Left forelimb (tissue), 1 donor: ENCODE measurements at regions not wholly inside any gene's neighbourhood (a gene's known extent, or its start where the extent isn't known, plus 50 kb on each side); places are given as distances from the start of the nearest gene placed in this dataset.

Source experiments
- DNase-seq: peaks from one replicate; pipeline ENCODE4 v3.0.0-alpha.2; 2018; ENCODE audit warnings: low spot score

DNA sequence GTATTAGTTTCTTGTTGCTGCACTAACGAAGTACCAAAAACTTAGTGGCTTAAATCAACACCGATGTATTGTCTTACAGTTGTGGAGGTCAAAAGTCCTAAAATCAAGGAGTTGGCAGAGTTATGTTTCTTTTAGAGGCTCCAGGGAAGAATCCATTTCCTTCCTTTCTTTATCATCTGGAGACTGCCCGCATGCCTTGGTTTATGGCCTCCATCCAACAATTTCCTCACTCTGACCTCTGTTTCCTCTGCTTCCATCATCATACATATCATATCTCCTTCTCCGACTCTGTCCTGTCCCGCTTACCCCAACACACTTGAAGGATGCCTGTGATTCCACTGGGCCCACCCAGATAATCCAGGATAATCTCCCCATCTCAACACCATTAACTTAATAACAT lies 627.8 kb downstream of the KCNJ2 start:
- DNase-seq, result no peak

DNA sequence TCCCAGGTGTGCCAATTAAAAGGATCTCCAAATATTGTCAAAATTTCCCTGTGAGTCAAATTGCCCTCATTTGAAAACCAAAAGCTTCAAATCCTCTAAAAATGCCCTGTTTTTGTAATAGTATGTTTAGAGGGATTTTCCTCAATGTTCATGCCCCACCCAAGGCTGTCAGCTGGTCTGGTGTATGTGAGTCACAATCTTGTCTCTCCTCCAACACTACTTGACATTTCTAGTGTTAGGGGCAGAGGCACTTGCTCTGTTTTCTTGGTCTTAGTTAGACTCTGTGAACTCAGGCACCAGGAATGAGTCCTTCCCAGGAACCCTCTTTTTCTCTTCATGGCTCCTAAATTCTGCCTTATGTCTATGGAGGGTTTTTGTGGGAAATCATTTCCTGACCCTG lies 634.8 kb downstream of the KCNJ2 start:
- DNase-seq, result no peak

DNA sequence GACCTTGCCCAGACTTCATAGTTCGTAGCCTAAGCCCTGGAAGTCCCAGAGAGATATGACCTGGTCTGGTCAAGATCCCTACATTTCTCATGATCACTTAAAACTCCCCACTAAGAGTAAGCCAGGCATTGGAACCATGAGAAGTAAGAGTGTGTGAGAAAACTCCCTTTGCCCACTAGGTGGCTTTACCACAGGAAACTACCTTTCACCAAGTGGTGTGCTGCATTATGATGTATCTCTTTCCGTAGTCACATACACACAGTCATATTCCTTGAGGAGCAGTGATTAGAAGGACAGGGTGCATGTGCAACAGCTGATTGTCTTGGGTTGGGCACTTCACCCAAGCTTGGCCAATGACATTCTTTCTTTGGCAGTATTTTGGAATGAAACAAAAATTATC lies 639.3 kb downstream of the KCNJ2 start:
- no peak for DNase-seq

DNA sequence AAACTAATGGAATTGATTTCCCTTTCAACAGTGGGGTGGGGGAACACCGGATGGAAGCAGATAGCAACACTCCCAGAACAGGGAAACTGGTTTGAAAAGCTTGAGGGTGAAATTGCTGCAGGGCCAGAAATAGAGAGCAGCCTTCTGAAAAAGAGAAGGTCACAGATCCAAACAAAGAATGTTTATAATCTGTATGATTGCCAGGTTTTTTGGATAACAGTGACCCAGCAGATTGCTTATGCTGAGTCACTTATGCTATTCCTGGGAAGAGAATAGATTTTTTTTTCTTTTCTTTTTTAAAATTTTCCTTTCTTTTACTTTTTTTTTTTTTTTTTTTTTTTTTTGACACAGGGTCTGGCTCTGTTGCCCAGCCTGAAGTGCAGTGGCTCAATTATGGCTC lies 641.3 kb downstream of the KCNJ2 start:
- DNase-seq, result no peak

DNA sequence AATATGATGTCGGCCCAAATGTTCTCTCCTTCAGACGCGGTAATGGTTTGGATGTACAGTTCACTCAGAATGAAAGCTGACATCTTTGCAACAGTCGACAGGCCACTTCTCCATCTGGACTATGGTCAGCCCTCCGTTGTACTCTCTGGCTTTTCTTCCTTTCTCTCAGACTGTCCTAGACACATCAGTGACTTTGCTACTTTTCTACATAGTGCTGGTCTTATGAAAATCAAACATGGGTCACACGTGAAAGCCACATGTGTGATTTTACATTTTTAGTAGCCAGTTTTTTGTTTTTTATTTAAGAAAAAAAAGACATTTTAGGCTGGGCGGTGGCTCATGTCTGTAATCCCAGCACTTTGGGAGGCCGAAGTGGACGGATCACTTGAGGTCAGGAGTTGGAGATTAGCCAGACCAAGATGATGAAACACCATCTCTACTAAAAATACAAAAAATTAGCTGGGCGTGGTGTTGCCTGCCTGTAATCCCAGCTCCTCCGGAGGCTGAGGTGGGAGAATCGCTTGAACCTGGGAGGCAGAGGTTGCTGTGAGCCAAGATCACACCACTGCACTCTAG lies 644.1 kb downstream of the KCNJ2 start:
- no peak for DNase-seq

DNA sequence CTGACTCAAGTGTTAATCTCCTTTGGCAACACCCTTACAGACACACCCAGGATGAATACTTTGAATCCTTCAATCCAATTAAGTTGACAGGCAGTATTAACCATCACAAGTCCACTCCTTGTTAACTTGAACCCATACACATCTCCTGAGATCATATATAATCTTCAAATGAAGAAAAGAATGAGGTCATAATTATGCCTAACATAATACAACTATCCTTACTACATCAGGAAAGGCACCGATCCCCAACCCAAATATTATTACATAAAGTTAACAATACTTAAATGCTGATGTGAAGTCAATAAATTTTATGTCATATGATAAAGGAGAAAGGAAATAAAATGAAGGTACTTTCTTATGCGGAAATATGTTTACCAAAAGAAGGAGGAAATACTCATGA lies 649.9 kb downstream of the KCNJ2 start:
- no peak for DNase-seq

DNA sequence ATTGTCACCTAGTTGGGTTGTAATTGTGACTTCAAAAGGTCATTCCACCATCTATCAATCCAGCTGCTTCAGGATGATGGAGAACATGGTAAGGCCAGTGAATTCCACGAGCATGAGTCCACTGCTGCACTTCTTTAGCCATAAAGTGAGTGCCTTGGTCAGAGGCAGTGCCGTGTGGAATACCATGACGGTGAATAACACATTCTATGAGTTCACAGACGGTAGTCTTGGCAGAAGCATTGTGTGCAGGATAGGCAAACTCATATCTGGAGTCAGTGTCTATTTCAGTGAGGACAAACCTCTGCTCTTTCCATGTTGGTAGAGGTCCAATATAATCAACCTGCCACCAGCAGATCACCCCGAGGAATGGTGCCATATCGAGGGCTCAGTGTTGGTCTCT lies 650.9 kb downstream of the KCNJ2 start:
- DNase-seq, result no peak

DNA sequence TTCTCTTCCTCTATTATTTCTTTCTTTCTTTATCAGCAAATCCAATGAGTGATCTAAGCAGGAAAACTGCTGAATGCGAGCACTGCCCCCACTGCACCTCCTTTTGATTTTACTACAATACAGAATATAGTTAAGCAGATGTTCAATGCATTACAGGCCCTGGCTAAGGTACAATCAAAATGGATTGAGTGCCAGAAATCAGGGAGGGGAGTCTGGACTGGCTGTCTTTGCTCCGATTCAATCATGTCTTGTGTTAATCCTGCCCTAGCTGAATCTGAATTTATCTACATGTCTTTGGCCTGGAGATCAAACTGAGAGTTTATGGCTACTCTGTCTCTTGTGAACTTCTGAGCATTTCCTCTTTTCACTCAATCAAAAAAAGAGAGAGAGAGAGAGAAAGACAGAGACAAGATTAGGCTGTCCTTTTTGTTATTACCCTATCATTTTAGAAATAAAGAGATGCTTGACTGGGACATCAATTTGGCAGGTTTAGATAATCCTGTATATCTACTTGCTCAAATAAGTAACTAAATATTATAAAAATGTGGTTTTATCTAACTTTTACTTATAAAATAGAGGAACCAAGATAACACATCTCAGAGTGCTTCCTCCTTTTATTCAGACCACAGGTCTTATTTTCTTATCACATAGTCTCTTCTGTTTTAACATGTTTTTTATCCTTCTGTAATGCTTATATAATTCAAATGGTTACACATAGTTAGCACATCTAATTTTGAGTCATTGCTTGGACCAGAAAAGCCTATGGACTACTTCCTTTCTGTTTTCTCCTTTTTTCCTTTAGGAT lies 656.2 kb downstream of the KCNJ2 start:
- no peak for DNase-seq

DNA sequence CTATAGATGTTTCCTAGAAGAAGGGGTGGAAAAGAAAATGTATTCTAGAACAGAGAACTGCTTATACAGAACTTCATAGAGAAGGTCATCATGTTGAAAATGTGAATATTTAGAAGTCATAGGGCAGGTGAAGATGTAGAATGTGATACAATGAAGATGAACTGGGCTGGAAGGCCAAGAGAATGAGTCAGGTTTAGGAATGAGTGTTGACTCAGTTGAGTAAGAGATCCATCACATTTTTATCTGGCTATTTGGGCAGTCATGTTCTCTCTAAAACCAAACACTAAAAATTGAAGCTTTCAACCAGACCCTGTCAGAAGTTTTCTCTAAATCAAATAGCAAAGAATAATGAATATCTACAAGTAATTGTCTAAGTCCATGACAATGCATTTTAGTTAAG lies 660.5 kb downstream of the KCNJ2 start:
- no peak for DNase-seq

DNA sequence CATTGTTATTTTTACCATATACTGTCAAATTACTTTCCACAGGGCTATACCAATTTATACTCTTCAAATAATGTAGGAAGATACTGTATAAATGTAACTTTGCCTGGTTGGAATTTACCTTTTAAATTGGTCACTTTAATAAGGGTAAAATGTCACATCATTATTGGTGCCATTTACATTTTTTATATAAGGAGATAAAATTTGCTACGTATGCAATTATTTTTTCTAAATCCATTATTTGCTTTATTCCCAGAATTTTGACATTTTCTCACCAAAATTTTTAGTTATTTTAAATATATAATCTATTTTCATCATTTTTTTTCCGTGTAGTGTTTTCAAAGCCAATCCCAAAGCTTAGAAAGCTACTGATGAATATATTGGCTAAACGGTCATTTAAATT lies 664.7 kb downstream of the KCNJ2 start:
- DNase-seq, result no peak

DNA sequence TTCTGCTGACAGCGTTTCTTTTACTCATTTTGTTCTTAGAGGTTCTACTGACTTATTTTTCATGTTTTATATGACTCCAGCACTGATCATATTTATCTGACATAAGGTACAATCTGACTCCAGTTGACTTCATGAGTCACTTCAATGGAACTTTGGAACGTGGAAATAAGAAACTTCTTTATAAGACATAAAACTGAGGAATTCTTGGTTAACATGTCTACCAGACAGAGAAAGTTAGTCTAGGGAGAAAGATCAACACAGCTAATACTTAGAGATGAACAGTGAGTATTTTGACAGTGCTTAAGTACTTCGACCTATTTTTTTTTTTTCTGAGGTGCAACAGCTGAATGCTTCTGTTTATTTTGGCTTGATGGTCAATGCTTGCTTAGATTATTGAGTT lies 679.5 kb downstream of the KCNJ2 start:
- DNase-seq, result no peak

DNA sequence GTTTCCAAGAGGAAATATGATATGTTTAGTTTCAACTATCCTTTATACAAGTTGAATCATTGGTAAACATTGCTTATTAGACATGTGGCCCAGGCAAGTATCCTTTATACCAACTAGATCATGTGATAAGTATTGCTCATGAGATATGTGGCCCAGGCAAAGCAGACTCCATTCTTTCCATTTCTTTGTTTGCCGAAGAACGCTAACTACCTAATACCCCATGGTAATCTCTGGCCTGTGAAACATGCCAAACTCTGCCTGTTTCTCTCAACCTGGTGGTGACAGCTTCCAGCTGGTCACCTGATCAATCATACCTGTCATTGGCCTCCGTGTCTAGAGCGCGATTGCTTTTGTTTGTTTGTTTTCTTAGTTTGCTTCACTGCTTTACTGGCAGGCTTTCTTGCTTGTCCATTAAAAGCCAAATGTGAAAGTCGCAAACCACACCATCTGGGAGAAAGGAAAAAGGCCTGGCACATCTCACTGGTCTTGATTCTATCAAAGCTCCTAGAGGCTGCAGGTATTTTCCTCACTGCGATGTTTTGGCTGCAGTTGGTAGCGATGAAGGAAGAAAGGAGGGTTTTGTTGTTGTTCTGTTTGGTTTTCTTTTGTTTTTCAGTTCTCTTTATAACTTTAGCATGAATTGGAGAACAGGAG lies 686.2 kb downstream of the KCNJ2 start:
- DNase-seq, result no peak

DNA sequence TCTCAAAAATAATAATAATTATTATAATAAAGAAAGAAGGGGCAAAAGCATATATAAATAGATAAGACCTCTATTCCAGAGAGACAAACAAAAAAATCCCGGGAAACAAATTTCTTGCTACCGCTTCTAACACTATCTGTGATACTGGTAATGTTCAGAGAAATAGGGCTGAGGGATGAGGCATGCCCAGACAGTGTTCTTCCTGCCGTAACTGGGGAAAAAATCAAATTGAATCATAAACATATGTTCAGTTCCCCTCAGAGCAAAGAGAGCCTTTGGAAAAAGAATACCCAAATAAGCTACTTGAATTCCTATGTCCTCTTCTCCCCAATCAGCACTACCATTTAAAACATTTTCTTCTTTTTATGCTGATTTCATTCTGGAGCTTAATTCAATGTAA lies 688.0 kb downstream of the KCNJ2 start:
- no peak for DNase-seq

DNA sequence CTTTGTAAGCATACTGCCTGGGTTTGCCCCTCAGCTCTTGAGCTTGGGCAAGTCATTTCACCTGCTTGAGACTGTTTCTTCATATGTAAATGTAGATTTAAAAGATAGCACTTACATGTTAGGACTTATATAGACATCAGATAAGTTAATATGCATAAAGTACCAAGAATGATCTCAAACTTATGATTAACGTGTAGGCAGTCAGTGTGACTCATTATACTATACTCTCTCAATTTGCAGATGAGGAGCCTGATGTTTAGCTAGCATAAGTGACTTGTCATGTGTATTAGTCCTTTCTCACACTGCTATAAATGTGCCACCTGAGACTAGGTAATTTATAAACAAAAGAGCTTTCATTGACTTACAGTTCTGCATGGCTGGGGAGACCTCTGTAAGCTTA lies 690.5 kb downstream of the KCNJ2 start:
- DNase-seq, result no peak

DNA sequence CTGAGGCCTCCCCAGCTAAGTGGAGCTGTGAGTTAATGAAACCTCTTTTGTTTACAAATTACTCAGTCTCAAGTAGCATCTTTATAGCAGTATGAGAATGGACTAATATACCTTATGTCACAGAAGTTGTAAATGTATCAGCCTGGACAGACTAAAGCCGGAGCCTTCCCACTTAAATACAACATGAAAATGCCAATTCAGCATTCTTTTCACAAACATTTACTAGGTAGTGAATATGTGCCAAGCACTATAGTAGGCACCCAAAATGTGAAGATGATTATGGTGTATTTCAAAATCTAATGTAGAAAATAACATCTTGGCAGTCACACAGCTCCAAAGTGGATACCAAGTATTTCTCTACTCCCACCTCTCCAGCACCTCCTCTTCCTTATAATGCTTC lies 693.0 kb downstream of the KCNJ2 start:
- DNase-seq, result no peak

DNA sequence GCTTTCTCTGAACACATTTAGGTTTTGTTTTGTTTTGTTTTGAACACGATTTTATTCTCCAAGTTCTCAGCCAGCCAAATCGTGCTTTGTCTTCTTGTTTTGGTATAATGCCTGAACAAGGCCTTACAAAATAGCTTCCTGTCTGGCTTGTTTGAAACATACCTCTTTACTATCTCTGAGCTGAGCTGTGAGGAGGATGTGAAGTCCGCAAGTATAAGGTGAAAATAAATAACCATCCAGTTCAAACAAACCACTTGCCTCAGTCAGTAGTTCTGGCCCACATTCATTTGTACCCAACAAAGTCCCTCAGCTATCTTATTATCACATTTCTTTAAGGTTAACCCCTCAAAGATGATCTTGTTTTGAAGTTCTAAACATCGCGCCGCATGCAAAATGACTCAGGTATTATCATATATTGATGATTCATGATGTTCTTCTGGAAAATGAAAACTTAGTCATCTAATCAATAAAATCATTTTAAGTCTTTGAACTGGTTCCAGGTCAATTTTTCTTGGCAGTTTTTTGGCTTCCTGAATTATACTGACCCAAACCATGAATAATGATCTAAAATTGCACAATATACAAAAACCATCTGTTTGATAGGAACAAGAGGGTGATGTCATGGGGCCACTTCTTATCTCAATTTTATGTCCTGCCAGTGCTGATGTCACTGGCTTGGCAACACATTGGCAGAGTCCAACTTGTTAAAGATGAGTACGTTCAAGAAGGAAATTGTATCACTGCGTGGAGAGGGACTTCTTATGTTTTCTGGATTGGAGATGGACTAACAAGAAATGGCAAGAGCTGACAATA lies 694.3 kb downstream of the KCNJ2 start:
- no peak for DNase-seq

DNA sequence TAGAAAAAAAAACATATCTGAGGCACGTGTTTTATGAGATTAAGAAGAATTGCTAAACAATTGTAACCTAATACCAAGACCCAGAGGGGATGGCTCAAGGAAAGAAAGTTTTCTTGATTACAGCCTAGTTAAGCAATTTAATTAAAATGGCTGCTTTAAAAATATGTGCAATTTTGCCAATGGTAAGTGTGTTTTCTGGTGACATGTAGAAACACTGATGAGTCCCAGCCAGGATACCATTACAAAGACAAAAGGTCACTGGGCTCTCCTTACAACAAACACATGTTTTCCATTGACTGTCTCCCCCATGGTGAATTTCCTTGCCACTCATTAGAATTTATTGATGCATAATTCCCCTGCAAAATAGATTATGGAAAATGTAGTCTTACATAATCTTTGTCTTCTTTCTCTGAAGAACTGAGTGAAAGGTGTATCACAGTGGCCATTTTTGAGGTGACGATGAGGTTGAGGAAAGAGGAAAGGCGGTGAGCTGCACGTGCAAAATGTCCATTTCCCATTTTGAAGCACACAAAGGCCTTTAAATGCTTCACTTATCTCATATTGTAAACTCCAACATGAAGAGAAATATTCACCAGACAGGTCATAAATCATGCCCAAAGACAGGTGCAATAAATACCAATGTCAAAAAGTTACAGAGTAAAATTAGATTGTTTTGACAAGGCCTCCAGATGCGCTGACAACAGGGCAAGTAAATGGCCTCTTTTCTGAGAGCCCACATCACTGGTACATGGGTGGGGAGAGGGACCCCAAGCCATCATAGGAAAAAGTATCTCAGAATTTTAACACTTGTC lies 696.9 kb downstream of the KCNJ2 start:
- DNase-seq, result no peak

DNA sequence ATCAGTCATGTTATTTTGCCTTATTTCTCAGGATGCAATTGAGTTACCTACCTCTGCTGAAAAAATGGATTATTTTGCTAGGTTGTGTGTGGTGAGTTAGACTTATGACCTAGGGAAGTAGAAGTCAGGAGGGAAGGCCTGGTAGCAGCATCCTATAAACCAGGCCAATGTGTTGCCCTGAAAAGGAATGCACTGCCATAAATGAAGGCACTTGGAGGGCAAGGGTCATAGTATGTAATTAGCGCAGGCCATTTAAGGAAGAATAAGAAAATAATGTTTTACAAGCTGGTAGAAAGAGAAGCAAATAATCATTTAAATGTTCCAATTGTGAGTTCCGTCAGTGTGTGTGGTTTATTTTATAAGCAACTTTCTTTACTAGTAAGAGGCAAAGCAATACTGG lies 698.8 kb downstream of the KCNJ2 start:
- no peak for DNase-seq

DNA sequence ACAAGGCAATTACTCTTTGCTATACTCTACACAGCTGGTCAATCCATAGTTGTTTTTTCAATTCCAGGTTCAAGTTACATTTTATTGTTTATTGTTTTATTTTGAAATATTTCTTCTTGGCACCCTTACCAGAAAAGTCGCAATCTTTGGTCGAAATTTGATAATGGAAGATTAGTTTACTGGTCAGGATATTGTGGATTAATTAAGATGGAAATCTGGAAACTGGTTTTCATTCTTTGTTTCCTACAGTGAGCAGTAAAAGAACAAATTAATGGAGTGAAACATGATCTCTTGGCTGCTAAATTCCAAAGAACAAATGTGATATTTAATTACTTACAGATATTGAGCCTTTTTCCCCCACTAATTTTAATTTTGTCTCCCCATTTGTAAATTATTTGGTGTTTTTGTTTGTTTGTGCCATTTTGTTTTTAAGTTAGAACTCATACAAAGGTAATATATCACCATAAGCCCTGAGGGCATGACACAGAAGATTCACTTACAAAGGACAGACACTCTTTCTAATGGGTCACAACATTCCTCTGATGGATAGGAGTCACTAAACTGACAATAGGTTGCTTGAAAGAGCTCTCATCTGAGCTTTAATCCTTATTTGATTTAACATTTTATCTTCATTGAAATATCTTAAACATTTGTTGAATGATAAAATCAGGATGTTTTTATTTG lies 700.2 kb downstream of the KCNJ2 start:
- no peak for DNase-seq

DNA sequence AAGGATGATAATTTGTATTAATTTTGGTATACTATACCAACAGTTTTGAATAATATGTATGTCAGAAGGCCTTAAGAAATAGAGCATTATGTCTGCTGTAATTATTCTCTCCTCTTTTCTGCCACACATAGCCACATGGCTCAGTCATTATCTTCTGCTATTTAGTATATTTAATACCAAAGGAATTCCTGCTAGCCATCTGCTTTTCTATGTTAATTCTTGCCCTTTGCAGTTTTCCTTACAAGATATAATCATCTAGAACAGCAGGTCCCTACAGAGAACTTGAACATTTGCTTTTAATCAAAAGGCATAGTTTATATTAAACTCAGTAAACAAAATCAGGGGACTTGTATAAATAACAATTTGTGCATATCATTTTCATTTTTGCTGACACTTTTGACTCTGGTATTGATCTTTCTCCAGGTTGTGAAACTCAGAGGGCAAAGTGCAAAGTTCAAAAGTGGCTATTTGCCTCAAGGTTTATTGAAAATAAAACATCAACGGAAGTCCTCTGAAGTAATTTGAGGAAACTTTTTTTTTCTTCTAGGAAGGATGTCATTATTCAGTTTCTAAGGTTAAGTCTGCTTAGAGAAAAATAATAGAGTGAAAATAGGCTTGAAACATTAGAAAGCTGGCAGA lies 702.0 kb downstream of the KCNJ2 start:
- no peak for DNase-seq

DNA sequence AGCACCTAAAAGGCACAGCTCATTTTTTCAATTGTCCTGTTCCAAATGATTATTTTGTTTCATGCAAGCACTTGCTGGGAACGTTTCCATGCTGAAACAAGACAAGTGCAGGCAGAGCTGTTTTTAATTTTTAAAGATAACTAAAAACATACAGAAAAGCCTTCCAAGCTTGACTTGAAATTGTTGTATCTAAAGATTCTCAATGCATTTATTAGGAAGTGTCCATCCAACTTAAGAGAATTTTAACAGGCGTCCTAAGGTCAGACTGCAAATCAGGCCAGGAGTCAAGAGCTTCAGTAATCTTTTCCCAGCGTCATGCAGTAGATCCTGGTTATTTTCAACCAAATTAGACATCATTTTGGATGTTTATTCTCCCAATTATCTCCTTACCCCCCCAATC lies 702.8 kb downstream of the KCNJ2 start:
- DNase-seq, result no peak
